Activated CD4-positive, alpha-beta T cell treated with anti-CD3 and anti-CD28 coated beads for 4 hours (primary cell): ENCODE measurements at regions not wholly inside any gene's neighbourhood (a gene's known extent, or its start where the extent isn't known, plus 50 kb on each side); places are given as distances from the start of the nearest gene placed in this dataset.
"Not testable (repeated sequence)": the region's sequence is repeated elsewhere in the genome, so short reads cannot be mapped to it uniquely, and the experiment has no call there.

Source experiments
- DNase-seq, 2 donors: peaks; one replicate each; pipeline ENCODE4 v3.0.0-alpha.2; 2020

DNA sequence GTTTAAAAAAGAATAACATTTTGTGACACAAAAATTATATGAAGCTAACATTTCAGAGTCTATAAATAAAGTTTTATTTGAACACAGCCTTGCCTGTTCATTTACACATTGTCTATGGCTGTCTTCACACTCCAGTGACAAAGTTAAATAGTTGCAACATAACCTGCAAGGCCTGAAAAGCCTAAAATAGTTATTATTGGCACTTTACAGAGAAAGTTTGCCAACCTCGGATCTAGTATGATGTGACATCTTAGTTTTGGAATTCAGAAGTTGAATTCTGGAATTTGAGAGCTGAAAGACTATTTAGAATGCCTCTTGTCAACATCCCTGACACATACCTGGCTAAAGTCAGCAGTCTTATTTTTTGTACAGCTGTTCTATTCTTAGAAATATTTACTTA, 68.3 kb downstream of the DYRK2 start:
- no peak for DNase-seq

DNA sequence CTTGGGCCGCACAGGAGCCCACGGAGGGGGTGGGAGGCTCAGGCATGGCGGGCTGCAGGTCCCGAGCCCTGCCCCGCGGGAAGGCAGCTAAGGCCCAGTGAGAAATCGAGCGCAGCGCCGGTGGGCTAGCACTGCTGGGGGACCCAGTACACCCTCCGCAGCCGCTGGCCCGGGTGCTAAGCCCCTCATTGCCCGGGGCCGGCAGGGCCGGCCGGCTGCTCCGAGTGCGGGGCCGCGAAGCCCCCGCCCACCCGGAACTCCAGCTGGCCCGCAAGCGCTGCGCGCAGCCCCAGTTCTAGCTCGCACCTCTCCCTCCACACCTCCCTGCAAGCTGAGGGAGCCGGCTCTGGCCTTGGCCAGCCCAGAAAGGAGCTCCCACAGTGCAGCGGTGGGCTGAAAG, 70.8 kb downstream of the DYRK2 start:
- DNase-seq: not testable (repeated sequence)

DNA sequence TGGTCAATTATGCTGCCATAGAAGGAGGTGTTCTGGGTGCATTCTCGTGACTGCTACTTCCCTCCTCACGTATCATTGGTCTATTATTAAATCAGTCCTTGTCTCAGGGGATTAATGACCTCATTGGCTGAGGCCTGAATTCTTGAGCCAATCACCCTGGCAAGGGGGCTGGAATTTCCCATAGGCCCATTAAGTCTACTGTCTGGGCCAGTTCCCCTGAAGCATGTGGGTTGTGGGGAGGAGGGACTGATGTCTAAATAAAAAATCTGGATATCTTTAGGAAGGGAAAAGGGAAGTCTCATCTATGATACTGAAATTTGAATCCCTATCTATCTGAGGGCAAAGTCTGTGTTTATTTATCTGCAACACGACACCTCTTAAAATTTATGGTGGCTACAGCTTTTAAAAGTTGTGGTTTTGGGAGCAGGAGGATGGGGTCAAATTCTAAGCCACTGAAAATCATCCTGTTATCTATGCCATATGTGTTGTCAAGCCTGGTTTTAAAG, 71.9 kb downstream of the DYRK2 start:
- no peak for DNase-seq

GRCh38 chr12:67721248-67721647, 72.7 kb downstream of the DYRK2 start:
- DNase-seq: no peak

GRCh38 chr12:67722296-67722695, 73.8 kb downstream of the DYRK2 start:
- DNase-seq: no peak

DNA sequence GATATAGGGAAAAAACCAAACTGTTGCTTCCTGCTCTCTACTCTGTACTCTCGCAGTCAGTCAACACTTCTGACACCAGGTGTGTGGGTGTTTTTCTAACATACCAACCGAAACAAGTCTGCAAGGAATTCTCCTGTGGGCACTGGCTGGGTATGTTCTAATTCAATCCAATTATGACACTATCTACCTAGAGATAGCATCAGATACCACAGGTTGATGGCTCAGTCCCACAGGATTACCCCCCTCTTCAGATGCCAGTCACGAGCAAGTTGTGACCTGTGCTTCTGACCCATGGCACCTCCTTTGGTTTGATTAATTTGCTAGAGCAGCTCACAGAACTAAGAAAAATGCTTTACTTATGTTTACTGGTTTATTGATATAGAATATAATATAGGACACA, 78.3 kb downstream of the DYRK2 start:
- DNase-seq: no peak

- no peak for DNase-seq
Measured at GRCh38 chr12:67727702-67728666, 79.4 kb downstream of the DYRK2 start.

GRCh38 chr12:67732857-67733256, 84.3 kb downstream of the DYRK2 start:
- DNase-seq: no peak

- DNase-seq: no peak
Measured at GRCh38 chr12:67735868-67736267, 87.3 kb downstream of the DYRK2 start.

GRCh38 chr12:67740711-67741110, 92.2 kb downstream of the DYRK2 start:
- no peak for DNase-seq

DNA sequence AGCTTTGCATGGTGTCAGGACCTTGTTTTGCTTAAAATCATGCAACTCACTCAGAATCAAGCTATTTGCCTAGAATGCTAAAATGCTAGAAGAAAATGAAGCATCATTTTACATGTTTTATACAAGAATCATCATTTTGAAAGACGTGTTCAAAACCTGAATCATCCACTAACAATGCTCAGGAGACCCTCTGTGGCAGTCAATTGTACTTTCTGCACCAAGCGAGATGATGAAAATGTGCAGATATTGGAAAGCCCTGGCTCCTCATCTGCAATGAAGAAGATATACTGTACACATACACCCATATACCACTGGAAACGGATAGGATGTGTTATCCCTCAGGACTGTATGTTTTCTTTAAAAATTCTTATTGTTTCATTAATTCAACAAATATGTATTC, 92.7 kb downstream of the DYRK2 start:
- no peak for DNase-seq

GRCh38 chr12:67742461-67742860, 93.9 kb downstream of the DYRK2 start:
- DNase-seq: no peak

DNA sequence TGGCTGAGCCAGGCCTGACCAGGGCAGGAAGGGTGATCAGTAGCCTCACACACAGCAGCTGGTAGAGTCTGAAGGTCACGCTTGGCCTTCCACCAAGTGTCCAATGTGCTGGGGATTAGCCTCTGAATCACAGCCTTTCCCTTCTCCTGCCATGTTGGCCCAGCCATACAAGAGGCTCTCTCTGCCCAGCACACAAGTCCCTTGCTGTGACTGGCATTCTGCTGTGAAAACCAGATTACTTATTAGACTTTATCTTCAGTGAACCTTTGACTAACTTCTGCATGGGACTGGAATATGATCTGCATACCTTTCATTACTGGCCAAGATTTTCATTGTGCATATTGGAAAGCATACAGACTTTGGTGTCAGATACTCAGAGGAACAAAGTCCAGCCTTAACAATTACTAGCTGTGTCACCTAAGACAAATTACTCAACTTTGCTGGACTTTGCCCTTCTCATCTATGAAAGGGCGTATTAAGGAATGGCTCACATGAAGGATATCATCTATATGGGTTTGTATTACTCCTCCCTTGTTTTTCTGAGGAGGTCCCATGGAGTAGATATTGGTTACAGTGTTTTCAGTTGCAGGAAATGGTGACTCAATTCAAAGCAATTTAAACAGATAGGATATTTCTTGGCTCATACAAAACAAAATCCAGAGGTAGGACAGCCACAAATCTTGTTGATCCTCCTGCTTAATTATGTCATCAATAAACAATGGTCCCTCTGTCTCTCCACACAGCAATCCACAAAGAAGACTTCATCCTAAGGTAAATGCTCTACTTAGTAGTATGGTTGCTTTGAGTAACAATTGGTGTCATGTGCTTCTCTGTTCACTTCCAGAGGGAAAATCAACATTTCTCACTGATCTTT, 99.6 kb downstream of the DYRK2 start:
- DNase-seq: no peak

GRCh38 chr12:67748743-67749040, 100.1 kb downstream of the DYRK2 start:
- no peak for DNase-seq

GRCh38 chr12:67750513-67751183, 102.1 kb downstream of the DYRK2 start:
- DNase-seq: no peak

DNA sequence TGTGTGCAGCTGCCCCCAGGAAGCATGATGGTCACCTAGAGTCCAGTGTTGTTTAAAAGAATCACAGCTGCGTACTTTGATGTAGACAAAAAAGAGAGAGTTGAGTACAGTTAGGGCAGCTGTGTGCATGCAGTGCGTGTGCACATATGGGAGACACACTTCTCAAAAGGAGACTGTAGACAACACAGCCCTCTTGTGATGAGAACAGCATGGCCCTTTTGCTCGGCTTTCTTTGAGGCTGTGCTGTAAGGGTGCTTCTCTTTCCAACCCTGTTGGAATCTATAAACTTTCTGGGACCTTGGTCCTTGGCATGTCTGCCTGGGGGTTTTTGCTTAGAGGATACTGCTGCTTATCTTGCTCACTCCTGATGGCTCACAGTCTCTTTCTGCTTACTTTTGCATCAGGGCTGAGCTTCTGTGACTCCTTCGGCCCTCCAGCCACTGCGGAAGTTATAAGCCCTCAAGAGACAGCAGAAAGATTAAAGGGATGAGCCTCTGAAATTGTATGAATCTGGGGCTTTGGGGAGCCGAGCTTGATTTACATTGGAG, 102.9 kb downstream of the DYRK2 start:
- no peak for DNase-seq

- DNase-seq: no peak
Measured at GRCh38 chr12:67752226-67752732, 103.7 kb downstream of the DYRK2 start.

GRCh38 chr12:67754933-67755697, 106.6 kb downstream of the DYRK2 start:
- DNase-seq: no peak

GRCh38 chr12:67757651-67758050, 109.1 kb downstream of the DYRK2 start:
- DNase-seq: no peak

DNA sequence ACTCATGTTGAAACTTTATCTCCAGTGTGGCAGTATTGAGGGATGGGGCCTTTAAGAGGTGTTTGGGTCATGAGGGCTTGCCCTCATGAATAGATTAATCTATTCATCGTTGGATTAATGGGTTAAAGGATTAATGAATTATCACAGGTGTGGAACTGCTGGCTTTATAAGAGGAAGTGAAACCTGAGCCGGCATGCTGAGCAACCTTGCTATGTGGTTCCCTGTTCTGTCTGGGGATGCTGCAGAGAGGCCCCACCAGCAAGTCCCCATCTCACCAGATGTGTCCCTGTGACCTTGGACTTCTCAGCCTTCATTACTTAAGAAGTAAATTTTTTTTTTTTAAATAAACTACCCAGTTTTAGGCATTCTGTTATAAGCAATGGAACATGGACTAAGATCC, 109.6 kb downstream of the DYRK2 start:
- no peak for DNase-seq

DNA sequence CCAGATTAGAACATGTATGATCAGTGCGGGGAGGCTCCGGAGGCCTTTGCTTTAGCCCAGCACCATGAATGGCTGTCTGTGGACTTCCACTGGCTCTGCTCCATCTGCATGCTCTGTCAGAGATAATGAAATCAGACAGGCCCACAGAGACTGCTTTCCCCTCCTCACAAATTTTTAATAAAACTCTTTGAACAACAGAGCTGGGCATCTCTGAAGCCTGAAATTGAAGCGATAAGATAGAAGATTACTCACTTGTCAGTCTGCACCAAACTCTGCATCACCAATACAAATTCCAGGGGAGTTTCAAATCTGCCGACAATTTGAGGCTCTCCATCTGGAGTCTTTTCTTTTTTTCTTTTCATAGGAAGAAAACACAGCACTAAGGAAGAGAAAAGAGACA, 110.0 kb downstream of the DYRK2 start:
- DNase-seq: no peak

DNA sequence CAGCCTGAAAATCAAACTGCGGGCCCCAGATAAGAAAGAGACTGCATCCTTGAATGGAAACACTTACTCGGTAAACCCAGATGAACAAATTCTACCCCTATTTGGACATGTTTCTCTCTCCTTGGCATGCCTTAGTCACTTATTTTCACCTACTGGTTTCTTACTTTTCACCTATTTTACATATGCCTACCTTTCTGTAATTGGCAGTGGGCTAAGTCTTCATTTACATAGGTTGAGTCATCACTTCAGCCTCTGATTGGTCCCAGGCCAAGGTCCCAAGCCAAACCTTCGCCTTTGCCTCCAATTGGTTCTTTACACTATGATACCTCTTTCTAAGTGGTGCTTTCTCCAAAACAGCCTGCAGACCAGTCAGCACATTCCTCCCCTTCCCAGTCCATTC, 111.3 kb downstream of the DYRK2 start:
- no peak for DNase-seq
